GM19452 (cell line): ENCODE measurements at regions not wholly inside any gene's neighbourhood (a gene's known extent, or its start where the extent isn't known, plus 50 kb on each side); places are given as distances from the start of the nearest gene placed in this dataset.

ENCODE experiments used
- ATAC-seq: cut with Tn5 transposase; IDR thresholded peaks from one replicate; pipeline ENCODE4 v1.9.1; 2021; ENCODE audit not compliant: unreplicated experiment

DNA sequence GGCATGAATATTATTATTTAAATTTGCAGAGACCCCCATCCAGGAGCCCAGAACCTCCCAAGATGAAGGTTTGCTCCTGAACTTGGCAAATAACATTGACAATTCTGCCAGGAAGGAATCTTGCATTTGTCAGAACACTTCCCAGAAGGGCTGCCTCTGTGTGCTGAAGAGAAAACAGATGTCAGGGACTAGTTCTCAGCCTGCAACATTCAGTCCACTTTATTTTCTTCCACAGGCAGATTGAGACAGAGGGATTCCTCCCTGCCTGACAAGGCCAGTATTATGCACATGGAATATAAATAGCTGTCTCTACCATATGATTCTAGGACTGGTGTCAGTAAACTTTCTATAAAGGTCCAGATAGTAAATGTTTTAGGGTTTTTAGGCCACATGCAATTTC, 171.5 kb upstream of the SIX2 start:
- ATAC-seq: no peak

DNA sequence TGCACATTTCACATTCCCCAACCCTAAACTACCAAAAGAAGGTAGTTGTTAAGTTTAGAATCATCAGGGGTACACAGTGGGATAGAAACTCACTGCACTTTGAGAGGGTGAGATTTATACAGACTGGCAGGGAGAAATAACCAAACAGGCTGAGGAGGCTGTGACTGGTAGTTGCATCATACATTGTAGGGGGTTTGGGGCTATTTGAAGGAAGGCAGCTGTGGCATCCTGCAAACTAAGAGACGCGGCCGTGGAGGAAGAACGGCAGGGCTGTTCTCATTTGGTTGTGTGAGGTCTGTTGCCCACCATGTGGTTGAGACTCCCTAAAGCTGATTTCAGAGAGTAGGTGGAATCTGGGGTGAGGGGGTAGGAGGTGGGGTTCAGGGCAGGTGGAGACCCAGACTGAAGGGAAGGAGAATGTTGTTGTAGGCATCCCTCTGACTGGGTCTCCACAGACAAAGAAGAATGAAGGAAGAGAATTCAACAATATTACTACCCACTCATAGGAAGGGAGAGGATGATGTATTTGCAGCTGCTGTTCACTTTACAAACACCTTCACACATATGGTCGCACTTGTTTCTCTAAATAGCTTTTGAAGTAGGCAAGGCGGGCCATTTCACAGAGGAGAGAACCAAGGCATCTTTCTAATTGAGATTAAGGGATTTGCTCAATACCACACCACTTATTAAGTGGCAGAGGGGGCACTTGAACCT, 170.9 kb upstream of the SIX2 start:
- ATAC-seq: no peak

DNA sequence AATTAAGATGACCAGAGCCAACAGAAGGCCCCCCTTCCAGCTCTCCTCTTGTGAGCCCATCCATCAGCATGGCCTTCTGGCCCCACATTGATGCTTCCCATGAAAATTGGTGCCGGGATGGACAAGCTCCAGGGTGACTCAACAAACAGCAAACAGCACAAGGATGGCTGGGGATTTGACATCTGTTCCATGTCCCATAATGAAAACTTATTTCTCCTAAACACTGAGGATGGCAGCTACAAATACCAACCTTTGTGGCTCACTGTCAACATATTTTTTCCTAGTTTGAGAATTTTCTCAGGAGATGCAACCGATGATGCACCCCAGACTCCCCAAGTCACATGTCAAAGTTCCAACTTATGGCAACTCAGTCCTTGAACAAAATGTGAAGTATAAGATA, 169.6 kb upstream of the SIX2 start:
- no peak for ATAC-seq

DNA sequence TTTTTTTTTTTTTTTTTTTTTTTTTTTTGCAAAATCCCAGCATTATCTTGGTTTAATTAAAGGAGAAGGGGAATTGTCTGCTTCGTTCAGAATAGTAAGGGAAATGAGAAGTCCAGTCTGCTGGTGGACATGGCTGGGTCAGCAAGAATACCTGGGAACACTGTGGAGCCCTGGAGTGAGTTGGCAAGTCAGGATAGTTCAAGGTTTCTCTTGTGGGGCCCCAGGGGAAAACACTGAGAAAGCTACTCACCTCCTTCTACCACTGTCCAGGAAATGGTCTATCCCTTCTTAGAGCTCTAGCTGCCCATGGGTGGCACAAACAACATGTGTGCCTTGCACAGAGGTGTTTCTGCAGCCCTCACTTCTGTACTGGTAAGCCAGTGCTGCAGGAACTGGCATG, 169.1 kb upstream of the SIX2 start:
- ATAC-seq: no peak

DNA sequence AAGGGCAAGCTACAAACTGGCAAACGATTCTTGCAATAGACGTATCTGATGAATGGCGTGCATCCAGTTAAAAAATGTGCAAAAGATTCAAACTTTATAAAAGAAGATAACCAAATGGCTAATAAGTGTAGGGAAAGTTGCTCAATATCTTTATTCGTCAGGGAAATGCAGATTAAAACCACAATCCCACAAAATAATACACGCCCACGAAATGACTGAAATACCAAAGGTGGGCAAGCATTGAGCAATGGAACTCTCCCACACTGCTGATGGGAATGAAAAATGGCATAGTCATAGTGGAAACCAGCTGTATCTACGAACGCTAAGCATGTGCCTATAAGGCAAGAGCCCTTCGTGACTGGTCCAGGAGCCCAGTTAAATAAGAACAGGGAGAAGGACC, 168.6 kb upstream of the SIX2 start:
- no peak for ATAC-seq

DNA sequence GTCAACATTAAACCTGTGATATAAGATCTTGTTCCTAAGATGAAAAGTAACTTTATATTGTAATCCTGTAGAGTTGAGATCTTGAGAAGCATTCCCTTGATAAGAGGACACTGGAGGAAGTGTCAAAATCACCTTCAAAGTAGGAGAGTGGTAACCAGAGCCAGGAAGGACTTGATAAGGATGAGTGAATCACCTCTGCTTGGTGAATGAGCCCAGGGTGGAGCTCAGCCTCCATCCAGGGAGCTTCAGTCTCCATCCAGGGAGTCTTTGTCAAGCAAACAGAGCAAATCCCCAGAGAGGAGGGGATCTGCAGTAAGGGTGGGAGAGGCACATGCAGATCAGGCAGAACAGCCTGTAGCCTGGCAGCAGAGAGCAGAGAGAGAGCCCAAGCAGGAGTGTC, 167.1 kb upstream of the SIX2 start:
- ATAC-seq: no peak

DNA sequence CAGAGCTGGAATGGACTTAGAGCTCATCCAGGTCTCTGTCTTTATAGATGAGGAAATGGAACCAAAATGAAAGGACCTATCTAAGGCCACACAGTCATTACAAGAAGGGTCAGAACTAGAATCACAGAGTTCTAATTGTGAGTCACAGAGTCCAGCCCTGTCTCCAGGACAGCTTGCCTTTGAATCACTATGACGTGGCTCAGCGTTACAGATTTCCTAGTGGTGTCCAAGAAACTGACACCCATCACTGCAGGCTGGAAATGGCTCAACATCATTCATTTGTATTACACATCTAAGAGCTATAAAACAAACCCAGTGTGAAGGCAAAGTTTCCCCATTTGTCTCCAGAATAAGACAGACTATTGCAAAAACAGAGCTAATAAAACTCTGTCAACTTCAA, 164.3 kb upstream of the SIX2 start:
- ATAC-seq: no peak

DNA sequence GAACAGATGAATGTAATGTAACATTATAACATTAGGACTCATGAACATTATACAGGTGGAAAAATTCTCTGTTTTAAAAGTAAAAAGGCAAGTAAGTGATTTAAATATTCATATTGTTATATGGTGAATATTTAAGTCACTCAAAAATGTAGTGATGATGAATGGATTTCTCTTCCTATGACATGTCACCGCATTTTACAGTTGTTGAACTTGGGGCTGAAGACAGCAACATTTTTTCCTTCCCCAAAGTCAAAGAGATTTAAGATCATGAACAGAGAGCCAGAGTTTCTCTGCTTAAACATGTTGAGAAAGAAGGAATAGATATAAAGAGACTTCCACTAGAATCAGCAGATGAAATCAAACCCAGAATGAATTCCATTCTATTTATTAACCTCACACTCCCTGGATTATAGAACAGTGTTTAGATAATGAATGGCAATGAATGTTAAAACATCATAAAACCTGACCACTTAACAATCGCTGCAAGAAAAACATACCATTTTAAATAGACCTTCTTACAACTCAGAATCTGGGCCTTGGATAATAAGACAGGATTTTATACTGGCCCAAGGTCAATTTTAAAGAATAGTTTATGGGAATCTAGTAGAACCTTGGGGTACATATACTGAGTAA, 163.6 kb upstream of the SIX2 start:
- ATAC-seq: no peak

DNA sequence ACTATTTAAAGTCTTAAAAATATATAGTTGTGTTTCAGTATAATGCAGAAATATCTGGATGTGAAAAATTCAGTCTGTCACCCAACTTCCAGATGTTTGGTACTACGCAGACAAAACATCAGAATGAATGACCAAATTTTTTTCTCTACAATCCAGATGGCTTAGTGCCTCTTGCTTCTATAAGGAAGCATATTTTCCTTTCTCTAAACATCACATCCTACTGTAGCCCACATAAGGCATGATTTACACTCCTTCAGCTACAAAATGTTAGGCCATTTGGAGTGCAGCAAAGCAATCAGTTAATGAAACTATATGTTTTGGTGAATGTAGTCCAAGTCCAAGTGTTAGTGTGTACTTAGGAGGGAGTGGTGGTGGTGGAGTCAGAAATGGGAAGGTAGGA, 162.9 kb upstream of the SIX2 start:
- no peak for ATAC-seq

DNA sequence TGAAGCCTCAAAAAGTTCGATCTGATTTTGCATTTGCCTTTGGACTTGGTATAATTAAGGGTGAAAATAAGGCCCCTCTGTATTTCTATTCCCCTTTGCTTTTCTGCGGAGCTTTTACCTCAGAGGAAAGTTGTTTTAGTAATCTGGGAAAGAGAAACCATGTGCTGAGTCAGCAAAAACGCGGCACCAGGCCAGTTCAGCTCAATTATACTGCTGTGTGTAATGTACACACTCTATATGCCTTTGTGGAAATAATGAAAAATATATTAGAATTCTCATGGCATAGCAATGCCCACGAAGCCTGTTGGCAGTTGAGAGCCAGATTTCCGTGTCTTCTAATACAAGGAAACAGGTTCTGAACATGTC, 161.9 kb upstream of the SIX2 start:
- ATAC-seq: no peak

DNA sequence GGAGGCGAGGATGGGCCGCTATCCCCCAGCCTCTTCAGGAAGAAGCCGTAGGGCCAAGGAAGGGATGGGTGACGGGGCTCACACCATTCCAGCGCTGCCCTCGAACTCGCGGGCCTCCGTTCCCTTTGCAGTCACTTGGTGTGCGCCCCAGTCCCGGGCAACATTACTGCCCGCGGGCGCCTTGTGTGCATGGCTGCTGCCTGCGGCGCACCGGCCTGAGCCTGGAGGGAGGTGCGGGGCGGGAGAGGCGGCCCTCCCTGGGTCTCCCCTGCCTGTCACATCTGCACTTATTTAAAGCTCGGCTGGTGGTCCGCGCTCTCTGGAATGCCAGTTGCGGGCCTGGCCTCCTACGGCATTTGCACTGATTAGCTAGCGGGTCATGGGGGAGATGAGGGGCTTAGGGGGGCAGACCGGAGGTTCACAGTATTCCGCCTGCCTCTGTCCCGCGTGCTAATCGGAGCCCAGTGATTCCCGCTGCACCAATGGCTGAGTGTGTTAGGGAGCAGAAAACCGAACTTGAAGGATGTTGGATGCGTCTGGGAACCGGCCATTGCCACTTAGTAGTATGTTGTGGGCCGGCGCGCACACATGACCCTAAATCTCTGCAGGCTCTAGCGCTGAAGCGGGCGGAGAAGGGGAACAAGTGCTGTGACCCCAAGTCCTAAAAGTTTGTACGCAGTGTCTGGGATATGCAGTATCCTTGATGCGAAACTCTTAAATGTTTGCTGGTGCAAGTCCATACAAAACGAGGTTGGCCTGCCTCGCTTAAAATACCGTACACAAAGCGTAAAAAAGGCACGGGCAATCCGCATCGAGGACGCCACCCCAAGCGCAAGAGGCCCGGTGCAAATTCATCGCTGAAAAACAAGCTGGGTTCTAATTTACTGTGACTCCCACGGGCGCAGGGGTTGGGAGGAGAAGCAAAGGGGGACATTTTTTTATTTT, 161.2 kb upstream of the SIX2 start:
- no peak for ATAC-seq

DNA sequence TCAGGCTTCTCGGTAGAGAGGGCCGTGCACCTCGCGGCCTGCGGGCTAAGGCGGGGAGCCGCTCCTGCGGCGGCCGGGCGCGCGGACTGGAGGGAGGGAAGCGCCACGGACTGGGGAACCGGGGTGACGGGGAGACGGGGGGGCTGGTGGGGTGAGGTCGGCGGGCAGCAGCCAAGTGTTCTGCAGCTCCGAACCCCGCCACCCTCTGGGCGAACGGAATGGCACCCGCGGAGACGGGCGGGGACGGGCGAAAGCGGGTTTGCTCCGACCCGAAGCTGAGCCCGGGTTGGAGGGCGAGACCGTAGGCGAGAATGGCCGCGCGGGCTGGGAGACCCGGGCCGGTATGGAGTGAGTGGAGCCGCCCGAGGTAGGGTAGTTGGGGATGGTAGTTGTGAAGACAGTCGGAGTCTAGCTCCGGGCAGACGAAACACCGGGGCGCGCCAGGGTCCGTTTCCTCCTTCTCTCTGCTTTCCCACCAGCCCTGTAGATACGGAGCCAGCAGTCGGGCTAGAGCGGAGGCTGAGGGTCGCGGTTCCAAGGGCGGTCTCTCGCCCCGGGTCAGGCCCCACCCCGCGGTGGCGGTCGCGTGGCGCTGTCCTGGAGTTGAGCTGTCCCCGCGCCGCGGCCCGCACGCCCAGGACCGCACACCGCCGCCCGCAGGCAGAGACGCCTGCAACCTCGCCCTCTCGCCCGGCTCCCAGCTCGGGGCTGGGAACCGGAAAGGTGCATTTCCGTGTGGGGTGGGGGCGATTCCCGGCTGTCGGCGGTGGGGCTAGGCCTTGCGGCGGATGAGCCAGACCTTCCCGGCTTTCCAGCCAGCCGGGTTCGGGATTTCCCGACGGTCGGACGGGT, 160.3 kb upstream of the SIX2 start:
- no peak for ATAC-seq

DNA sequence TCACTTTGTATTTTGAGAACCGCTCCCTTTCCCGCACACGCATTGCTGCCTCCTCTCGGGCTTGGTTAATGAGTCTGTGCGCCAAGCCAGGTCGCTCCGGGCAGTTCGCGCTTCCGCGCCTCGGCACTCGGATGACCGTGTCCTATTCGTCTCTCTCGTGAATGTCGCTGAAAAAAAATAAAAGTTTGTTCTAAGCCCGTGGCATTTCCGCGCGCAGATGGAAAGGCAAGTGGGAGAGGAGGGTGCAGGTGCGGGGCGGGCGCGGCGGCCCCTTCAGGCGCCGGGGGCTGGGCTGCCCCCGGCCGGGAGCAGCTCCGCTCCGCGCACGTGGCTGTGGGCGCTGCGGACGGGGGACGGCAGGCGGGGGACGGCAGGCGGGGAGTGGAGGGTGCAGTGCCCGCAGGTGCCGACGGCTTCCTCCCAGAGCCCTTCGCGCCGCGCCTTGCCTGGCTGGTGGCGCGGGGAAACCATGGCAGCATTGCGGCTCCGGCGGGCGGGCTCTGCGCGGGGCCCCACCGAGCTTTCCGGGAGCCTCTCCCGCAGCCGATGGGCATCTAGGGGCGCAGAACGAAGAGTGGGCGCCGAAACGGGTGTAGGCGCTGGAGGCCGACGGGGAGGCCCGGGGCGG, 159.6 kb upstream of the SIX2 start:
- no peak for ATAC-seq

DNA sequence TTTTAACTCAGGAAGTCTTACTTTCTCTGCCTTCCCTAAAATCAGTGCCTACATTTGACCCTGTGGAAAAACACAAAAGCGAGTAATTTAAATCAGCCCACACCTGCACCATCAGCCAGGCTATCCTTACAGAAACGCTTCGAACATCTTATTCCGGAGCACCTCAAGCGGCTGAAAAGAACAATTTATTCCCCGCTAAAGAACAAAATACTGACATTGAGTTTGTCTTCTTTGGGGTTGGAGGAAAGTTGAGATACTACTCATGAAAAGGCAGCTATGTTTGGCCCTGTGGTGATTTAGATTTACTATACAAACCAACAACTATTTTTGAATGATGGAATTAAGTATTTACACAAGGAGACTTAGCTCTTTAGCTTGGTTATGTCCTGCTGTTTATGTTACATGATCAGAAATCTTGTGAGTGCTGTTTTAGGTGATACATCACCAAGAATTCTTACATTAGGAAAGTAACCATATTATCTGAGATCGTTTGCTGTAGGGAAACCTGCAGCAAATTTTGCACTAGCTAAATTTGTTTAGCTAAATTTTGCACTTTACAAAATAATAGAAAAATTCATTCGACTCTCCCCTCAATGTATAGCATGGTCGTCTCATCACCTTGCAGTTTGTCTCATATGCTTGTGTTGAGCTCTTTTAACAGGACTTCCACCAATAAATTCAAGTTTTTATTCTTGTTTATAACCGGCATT, 158.8 kb upstream of the SIX2 start:
- no peak for ATAC-seq

DNA sequence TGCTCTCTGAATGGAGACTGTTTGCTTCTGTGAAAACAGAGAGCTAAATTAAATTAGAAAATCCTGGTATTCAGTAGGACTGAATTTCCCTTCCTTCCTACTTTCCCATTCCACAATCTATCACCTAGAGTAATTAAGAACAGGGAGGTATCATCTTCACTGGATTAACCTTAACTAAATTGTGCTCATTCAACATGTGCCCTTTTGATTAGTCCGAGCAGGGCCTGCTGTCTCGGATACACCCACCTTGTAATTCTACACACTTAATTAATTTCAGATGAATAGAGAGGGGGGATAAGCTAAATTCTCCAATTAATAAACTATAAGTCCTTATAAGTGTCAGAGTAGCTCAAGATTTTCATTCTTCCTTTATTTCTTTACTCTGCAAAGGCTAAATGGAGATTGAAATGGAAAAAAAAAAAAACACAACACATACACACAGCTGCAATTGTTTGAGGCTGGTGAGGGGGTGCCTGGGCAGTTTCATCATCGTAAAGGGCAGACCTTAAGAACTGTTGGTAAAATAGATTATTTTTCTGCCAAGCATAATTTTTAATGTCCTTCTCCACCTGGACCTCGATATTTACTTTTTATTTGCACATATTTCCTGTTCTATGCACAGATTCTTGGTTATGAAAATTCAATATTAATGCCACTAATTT, 157.1 kb upstream of the SIX2 start:
- no peak for ATAC-seq

DNA sequence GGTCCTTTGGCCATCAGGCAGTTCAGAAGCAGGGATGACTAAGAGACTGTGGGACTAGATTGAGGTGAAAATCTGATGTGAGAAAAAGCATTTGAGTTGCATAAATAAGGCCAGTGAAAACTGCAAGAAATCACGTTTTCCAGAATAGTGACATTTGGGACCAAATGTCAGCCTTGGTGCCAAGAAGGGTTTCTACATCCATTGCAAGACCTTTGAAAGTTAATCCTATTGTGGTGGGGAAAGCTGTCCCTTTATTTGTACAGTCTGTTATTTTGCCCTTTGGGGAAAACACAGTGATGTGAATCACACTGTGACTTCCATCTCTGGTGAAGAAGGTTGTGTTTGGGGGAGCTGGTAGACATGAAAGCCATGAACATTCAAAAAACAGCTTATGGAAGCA, 153.5 kb upstream of the SIX2 start:
- no peak for ATAC-seq

DNA sequence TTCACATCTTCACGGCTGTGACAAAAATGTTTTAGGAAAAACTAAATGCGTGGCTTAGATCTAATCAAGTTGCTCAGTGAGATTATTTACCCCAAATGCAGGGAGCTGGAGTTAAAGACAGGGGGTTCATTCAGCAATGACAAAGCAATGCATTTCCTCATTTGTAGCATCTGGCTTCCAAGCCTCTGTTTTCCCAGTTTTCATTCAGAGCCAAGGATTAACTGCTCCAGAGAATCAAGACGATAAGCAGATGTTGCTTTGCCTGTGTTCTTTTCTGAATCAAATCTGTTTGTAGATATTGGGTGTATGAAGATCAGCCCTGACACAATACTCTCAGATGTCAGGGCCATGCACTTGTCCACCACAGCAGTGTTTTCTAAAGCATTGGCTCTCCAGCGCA, 147.4 kb upstream of the SIX2 start:
- ATAC-seq: no peak

DNA sequence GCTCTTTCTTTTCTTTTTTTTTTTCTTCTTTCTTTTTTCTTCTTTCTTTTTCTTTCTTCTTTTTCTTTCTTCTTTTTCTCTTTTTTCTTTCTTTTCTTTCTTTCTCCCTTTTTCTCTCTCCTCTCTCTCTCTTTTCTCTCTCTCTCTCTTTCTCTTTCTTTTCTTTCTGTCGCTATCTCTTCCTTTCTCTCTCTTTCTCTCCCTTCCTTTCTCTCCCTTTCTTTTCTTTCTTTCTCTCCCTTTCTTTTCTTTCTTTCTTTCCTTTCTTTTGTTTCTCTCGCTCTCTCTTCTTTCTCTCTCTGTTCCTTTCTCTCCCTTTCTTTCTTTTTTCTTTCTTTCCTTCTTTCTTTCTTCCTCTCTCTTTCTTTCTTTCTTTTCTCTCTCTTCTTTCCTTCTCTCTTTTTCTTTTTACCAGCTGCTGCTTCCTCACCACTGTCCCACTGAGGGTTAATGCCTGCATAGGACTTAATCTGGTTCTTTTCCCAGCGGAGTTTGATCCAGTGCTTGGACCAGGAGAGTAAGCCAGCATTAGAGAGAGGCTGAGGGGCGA, 145.4 kb upstream of the SIX2 start:
- ATAC-seq: no peak

DNA sequence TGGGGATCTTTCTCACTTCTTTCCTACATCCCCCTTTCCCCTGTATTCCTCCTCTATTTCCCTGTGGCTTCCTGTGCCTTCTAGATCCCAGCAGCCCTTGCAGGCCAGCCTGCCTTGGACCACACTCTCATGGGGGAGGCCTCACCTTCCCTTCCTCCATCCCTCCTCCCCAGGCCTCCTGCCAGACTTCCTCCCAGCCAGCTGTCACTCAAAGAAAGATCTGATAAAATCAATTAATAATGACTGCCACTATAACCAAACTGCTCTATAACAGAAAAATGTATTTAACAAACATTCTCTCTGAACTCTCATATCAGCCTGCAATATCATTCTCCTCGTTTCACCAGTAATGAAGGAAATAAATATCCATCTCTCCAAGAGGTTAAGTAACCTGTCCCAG, 144.9 kb upstream of the SIX2 start:
- no peak for ATAC-seq
